ENCODE measurements at regions not wholly inside any gene's neighbourhood (a gene's known extent, or its start where the extent isn't known, plus 50 kb on each side); places are given as distances from the start of the nearest gene placed in this dataset.

GRCh38 chr1:79220509-79220908, 214.0 kb upstream of the ADGRL4 start:
- H3K4me2 ChIP-seq (ENCODE audit: insufficient read depth in 1 of 2, low read depth in 2 of 2, low read length in 2 of 2), result no peak overlapping the region
- no peak overlapping the region for H2BK5ac ChIP-seq (ENCODE audit: low read depth, low read length)
- H3K23me2 ChIP-seq (ENCODE audit: low read depth, low read length), result no peaks in the 10 kb centered on the region
- no peak overlapping the region for H3K9ac ChIP-seq (replicated peaks in 1 of 4; ENCODE audit: extremely low read depth in 1 of 4, low read depth in 3 of 4, low read length in 3 of 4)
- FAIRE-seq (no peak), DNase-seq (ENCODE audit: low read depth in 1 of 2, low spot score in 2 of 2) (no peak)
- no peak overlapping the region for H3K56ac ChIP-seq (replicated peaks; ENCODE audit: insufficient read length, low read depth, low read length)
- WGBS, 2 experiments (ENCODE audit: extremely low coverage in 1 of 2, insufficient coverage in 1 of 2, insufficient read length in 1 of 2, insufficient replicate concordance in 2 of 2, low coverage in 1 of 2, low lambda C conversion rate in 2 of 2, missing lambda C conversion rate in 1 of 2), result 96% methylated on average over 2 of the region's 2 CpGs; no CpG with 5 or more reads in 1 of the 2 experiments
- no peak overlapping the region for H3K27ac ChIP-seq (ENCODE audit: low read depth, low read length)
- H3K4me1 ChIP-seq (replicated peaks in 1 of 4; ENCODE audit: control insufficient read depth in 3 of 4, insufficient read depth in 4 of 4, low read length in 3 of 4), result no peaks in the 10 kb centered on the region
- H3K79me1 ChIP-seq (ENCODE audit: low read depth, low read length), result no peaks in the 10 kb centered on the region
- H4K91ac ChIP-seq (replicated peaks; ENCODE audit: insufficient read length, low read length), result no peak overlapping the region
- H3K27me3 ChIP-seq (replicated peaks in 1 of 4; ENCODE audit: control insufficient read depth in 3 of 4, extremely low read depth in 1 of 4, insufficient read depth in 3 of 4, low read length in 3 of 4), result no peaks in the 10 kb centered on the region
- H3K79me2 ChIP-seq (ENCODE audit: control insufficient read depth in 1 of 2, insufficient read depth in 2 of 2, low read length in 2 of 2), result no peaks in the 10 kb centered on the region
- H4K20me1 ChIP-seq (replicated peaks in 1 of 2; ENCODE audit: control insufficient read depth in 1 of 2, insufficient read depth in 2 of 2, low read length in 2 of 2), result no peaks in the 10 kb centered on the region
- no peak overlapping the region for H2BK120ac ChIP-seq (replicated peaks; ENCODE audit: low read depth, low read length)
- H2BK15ac ChIP-seq (ENCODE audit: low read length), result no peak overlapping the region
- H4K8ac ChIP-seq (ENCODE audit: extremely low read depth, insufficient read depth, low read length), result no peak overlapping the region
- H2BK20ac ChIP-seq (ENCODE audit: low read length), result no peak overlapping the region
- no peak overlapping the region for H3K18ac ChIP-seq (ENCODE audit: extremely low read depth, low read length)
- H2AK5ac ChIP-seq (ENCODE audit: low read depth, low read length), result no peak overlapping the region
- no peak overlapping the region for H2AFZ ChIP-seq (ENCODE audit: low read length)
- no peak overlapping the region for H3K14ac ChIP-seq (ENCODE audit: insufficient read length)
- ChIA-PET CTCF (ENCODE audit: partially characterized antibody) (no interaction called here), POLR2A (ENCODE audit: partially characterized antibody) (no interaction called here)
- H3K4ac ChIP-seq (replicated peaks; ENCODE audit: insufficient read length, low read depth, low read length), result no peak overlapping the region
- H3K36me3 ChIP-seq (ENCODE audit: control insufficient read depth in 2 of 4, insufficient read depth in 4 of 4, low read length in 3 of 4), result no peaks in the 10 kb centered on the region; a peak in 1 of 8 replicates
- no peak overlapping the region for H4K5ac ChIP-seq (ENCODE audit: insufficient read length, low read depth, low read length)
- H3K4me3 ChIP-seq (ENCODE audit: extremely low read depth in 1 of 4, insufficient read depth in 2 of 4, low read depth in 3 of 4, low read length in 4 of 4), result no peak overlapping the region
- H2BK12ac ChIP-seq (ENCODE audit: low read depth, low read length), result no peak overlapping the region
- no peak overlapping the region for H3K23ac ChIP-seq (ENCODE audit: insufficient read length)
- peaks cover 14 to 20% of the 10 kb centered on the region in 2 experiments; a peak in 3 of 4 replicates for H3K9me3 ChIP-seq (ENCODE audit: insufficient read depth in 2 of 2, low read depth in 1 of 2, low read length in 1 of 2)
- TF ChIP-seq, protein P1, sequence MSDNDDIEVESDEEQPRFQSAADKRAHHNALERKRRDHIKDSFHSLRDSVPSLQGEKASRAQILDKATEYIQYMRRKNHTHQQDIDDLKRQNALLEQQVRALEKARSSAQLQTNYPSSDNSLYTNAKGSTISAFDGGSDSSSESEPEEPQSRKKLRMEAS (IDR thresholded peaks at IDR 0.05), result no peak
- TF ChIP-seq GTF2F1 (IDR thresholded peaks at IDR 0.05; ENCODE audit: borderline replicate concordance, low read depth, low read length) (no peak), SIN3A (conservative IDR thresholded peaks at IDR 0.05 in 1 of 2, IDR thresholded peaks at IDR 0.05 in 1 of 2; ENCODE audit: low read depth in 1 of 2, low read length in 2 of 2) (no peak), E2F6 (IDR thresholded peaks at IDR 0.05) (no peak)

All from H1 (cell line).